GM23338 (cell line): ENCODE measurements at regions not wholly inside any gene's neighbourhood (a gene's known extent, or its start where the extent isn't known, plus 50 kb on each side); places are given as distances from the start of the nearest gene placed in this dataset.
A peak's percentile ranks its signal among the peaks of the same experiment; 100 is the strongest.

Source experiments
- ATAC-seq: fragments of 200-7000 bp; cut with Tn5 transposase; 3 replicates; pipeline ENCODE4 v1.9.1; 2020
- DNase-seq: peaks from one replicate; pipeline ENCODE4 v3.0.0-alpha.2; 2015; ENCODE audit warnings: low spot score
- H2AFZ ChIP-seq: fragments of 200-600 bp; sonication (generic); 2 replicates; pipeline ENCODE4 v1.8.0; 2016; ENCODE audit warnings: antibody characterized with exemption, mild to moderate bottlenecking, moderate library complexity
- H3F3A ChIP-seq: fragments of 200-600 bp; sonication (generic); replicated peaks from 2 replicates; pipeline ENCODE4 v1.8.0; 2017; ENCODE audit warnings: antibody characterized with exemption, mixed run types, low read depth
- H3K27ac ChIP-seq: fragments of 200-600 bp; sonication (generic); 2 replicates; pipeline ENCODE4 v1.6.1; 2016; ENCODE audit warnings: low read depth
- H3K27me3 ChIP-seq: fragments of 200-600 bp; sonication (generic); 2 replicates; pipeline ENCODE4 v1.8.0; 2016; ENCODE audit warnings: mild to moderate bottlenecking, mixed run types, moderate library complexity; ENCODE audit not compliant: insufficient read depth
- H3K36me3 ChIP-seq: fragments of 200-600 bp; sonication (generic); 2 replicates; pipeline ENCODE4 v1.8.0; 2016; ENCODE audit warnings: mild to moderate bottlenecking; ENCODE audit not compliant: insufficient read depth
- H3K4me1 ChIP-seq: fragments of 200-600 bp; sonication (generic); 2 replicates; pipeline ENCODE4 v1.8.0; 2016; ENCODE audit warnings: mild to moderate bottlenecking, moderate library complexity; ENCODE audit not compliant: insufficient read depth
- H3K4me2 ChIP-seq: fragments of 200-600 bp; sonication (generic); 2 replicates; pipeline ENCODE4 v1.7.1; 2017; ENCODE audit warnings: mixed run types
- H3K4me3 ChIP-seq: fragments of 200-600 bp; sonication (generic); 2 replicates; pipeline ENCODE4 v1.6.1; 2016; ENCODE audit warnings: mixed run types
- H3K79me2 ChIP-seq: fragments of 200-600 bp; sonication (generic); replicated peaks from 2 replicates; pipeline ENCODE4 v1.8.0; 2017; ENCODE audit warnings: mild to moderate bottlenecking; ENCODE audit not compliant: insufficient read depth
- H3K9me2 ChIP-seq: fragments of 200-600 bp; sonication (generic); 2 replicates; pipeline ENCODE4 v1.8.0; 2017; ENCODE audit not compliant: insufficient read depth
- H4K20me1 ChIP-seq: fragments of 200-600 bp; sonication (generic); replicated peaks from 2 replicates; pipeline ENCODE4 v1.8.0; 2017; ENCODE audit warnings: mild to moderate bottlenecking; ENCODE audit not compliant: insufficient read depth
- H3K27ac Mint-ChIP-seq: 2 replicates; pipeline ENCODE4 v1.8.0; 2020; ENCODE audit warnings: inconsistent platforms, mild to moderate bottlenecking, moderate library complexity, mixed read lengths
- H3K27me3 Mint-ChIP-seq: 3 replicates; pipeline ENCODE4 v1.8.0; 2022; ENCODE audit warnings: low read depth, mild to moderate bottlenecking, moderate library complexity, mixed read lengths, inconsistent platforms; ENCODE audit not compliant: insufficient read depth, poor library complexity
- H3K36me3 Mint-ChIP-seq: 3 replicates; pipeline ENCODE4 v1.8.0; 2021; ENCODE audit warnings: low read depth, mild to moderate bottlenecking, inconsistent platforms, moderate library complexity, mixed read lengths
- H3K4me1 Mint-ChIP-seq: 3 replicates; pipeline ENCODE4 v1.8.0; 2020; ENCODE audit warnings: mild to moderate bottlenecking, inconsistent platforms, mixed read lengths
- H3K4me3 Mint-ChIP-seq: 3 replicates; pipeline ENCODE4 v1.8.0; 2021; ENCODE audit warnings: moderate library complexity, mild to moderate bottlenecking, inconsistent platforms, mixed read lengths
- H3K9me3 Mint-ChIP-seq: 3 replicates; pipeline ENCODE4 v1.8.0; 2020; ENCODE audit warnings: moderate library complexity, mild to moderate bottlenecking, inconsistent platforms, mixed read lengths
- CREB1 ChIP-seq: fragments of 250-450 bp; sonication (Bioruptor Pico); IDR thresholded peaks from 2 replicates; pipeline ENCODE4 v1.5.0; 2020; ENCODE audit warnings: low read depth, mild to moderate bottlenecking, moderate library complexity
- CTCF ChIP-seq, 2 experiments: fragments of 200-600 bp in 1 of 2; sonication (generic) in 1 of 2; conservative IDR thresholded peaks; 2 replicates each; pipeline versions ENCODE4 v1.5.1 to v1.6.1; 2016 to 2017; ENCODE audit warnings: antibody characterized with exemption in 2 of 2, low read depth in 2 of 2, mild to moderate bottlenecking in 2 of 2, moderate library complexity in 1 of 2
- ETS1 ChIP-seq: IDR thresholded peaks from 2 replicates; pipeline ENCODE4 v1.6.1; 2016; ENCODE audit warnings: antibody characterized with exemption
- EZH2 ChIP-seq: fragments of 200-600 bp; sonication (generic); IDR thresholded peaks from one replicate; pipeline ENCODE4 v1.8.0; 2017; ENCODE audit warnings: antibody characterized with exemption, mild to moderate bottlenecking, low read depth; ENCODE audit not compliant: unreplicated experiment
- EZH2phosphoT487 ChIP-seq: fragments of 200-600 bp; sonication (generic); IDR thresholded peaks from one replicate; pipeline ENCODE4 v1.8.1; 2018; ENCODE audit warnings: antibody characterized with exemption; ENCODE audit not compliant: unreplicated experiment
- JUNB ChIP-seq: IDR thresholded peaks from one replicate; pipeline ENCODE4 v1.6.1; 2016; ENCODE audit warnings: antibody characterized with exemption; ENCODE audit not compliant: unreplicated experiment
- NANOG ChIP-seq: IDR thresholded peaks from 2 replicates; pipeline ENCODE4 v1.6.1; 2016; ENCODE audit warnings: antibody characterized with exemption, borderline replicate concordance
- POLR2AphosphoS5 ChIP-seq: IDR thresholded peaks from 2 replicates; pipeline ENCODE4 v1.6.1; 2016; ENCODE audit warnings: antibody characterized with exemption, low read depth
- REST ChIP-seq: IDR thresholded peaks from one replicate; pipeline ENCODE4 v1.6.1; 2018; ENCODE audit warnings: antibody characterized with exemption; ENCODE audit not compliant: unreplicated experiment
- STAT1 ChIP-seq: IDR thresholded peaks from one replicate; pipeline ENCODE4 v1.6.1; 2016; ENCODE audit warnings: antibody characterized with exemption; ENCODE audit not compliant: unreplicated experiment
- ZNF114 ChIP-seq: fragments of 250-450 bp; sonication (Bioruptor Pico); IDR thresholded peaks from 2 replicates; pipeline ENCODE4 v1.5.0; 2020; ENCODE audit warnings: mild to moderate bottlenecking, moderate library complexity
- ZNF331 ChIP-seq: fragments of 250-450 bp; sonication (Bioruptor Pico); IDR thresholded peaks from 2 replicates; pipeline ENCODE4 v1.5.0; 2020; ENCODE audit warnings: low read depth, mild to moderate bottlenecking, moderate library complexity
- ZNF462 ChIP-seq: fragments of 250-450 bp; sonication (Bioruptor Pico); IDR thresholded peaks from 2 replicates; pipeline ENCODE4 v1.5.0; 2020; ENCODE audit warnings: mild to moderate bottlenecking, moderate library complexity

- H4K20me1 ChIP-seq, result no peaks in the 10 kb centered on the region
- no peaks in the 10 kb centered on the region for H3K27me3 ChIP-seq
- H3F3A ChIP-seq, result no peaks in the 10 kb centered on the region
- peak overlapping the region; percentile 90; the same call in 1 of the 2 replicates for H2AFZ ChIP-seq
- TF ChIP-seq REST (no peak), ETS1 (no peak), POLR2AphosphoS5 (no peak), CTCF (conservative IDR thresholded peaks at IDR 0.05; ENCODE audit: low read depth in 2 of 2) (no peak), EZH2 (no peak), ZNF462 (no peak), JUNB (no peak), NANOG (no peak), EZH2phosphoT487 (no peak), STAT1 (no peak), ZNF331 (CRISPR knock-in tag) (no peak), ZNF114 (CRISPR knock-in tag) (no peak), CREB1 (CRISPR knock-in tag) (no peak)
- no peak overlapping the region for H3K4me3 Mint-ChIP-seq
- H3K4me2 ChIP-seq, result peak overlapping the region; percentile 27
- peaks cover 13% of the 10 kb centered on the region for H3K9me2 ChIP-seq
- no peaks in the 10 kb centered on the region for H3K79me2 ChIP-seq
- no peak for DNase-seq
- peaks cover 25% of the 10 kb centered on the region for H3K4me1 ChIP-seq
- peaks cover 8% of the 10 kb centered on the region for H3K9me3 Mint-ChIP-seq
- H3K27ac Mint-ChIP-seq, result no peak overlapping the region
- ATAC-seq, result no peak
- peaks cover 22% of the 10 kb centered on the region for H3K4me1 Mint-ChIP-seq
- H3K36me3 Mint-ChIP-seq, result peaks cover 5% of the 10 kb centered on the region; the same call in 2 of the 3 replicates
- no peaks in the 10 kb centered on the region for H3K36me3 ChIP-seq
- peak overlapping the region; percentile 47; the same call in 1 of the 2 replicates for H3K27ac ChIP-seq
- peaks cover 1% of the 10 kb centered on the region for H3K27me3 Mint-ChIP-seq
- H3K4me3 ChIP-seq, result no peak overlapping the region
These were observed 114.2 kb downstream of the C12orf75 start for GRCh38 chr12:105444653-105445102.
